Middle frontal gyrus (tissue), 1 donor: ENCODE measurements at regions not wholly inside any gene's neighbourhood (a gene's known extent, or its start where the extent isn't known, plus 50 kb on each side); places are given as distances from the start of the nearest gene placed in this dataset.
"Not testable (repeated sequence)": the region's sequence is repeated elsewhere in the genome, so short reads cannot be mapped to it uniquely, and the experiment has no call there.

Experiments
- DNase-seq: peaks from one replicate; pipeline ENCODE4 v3.0.0-alpha.2; 2015; ENCODE audit warnings: low spot score; ENCODE audit errors: extremely low spot score

GRCh38 chr2:238742664-238743063 is 105.2 kb upstream of the TWIST2 start:
- DNase-seq = no peak

GRCh38 chr2:238743243-238744065 is 104.4 kb upstream of the TWIST2 start:
- DNase-seq = no peak

- DNase-seq = no peak
Measured at GRCh38 chr2:238744951-238745350, 102.9 kb upstream of the TWIST2 start.

DNA sequence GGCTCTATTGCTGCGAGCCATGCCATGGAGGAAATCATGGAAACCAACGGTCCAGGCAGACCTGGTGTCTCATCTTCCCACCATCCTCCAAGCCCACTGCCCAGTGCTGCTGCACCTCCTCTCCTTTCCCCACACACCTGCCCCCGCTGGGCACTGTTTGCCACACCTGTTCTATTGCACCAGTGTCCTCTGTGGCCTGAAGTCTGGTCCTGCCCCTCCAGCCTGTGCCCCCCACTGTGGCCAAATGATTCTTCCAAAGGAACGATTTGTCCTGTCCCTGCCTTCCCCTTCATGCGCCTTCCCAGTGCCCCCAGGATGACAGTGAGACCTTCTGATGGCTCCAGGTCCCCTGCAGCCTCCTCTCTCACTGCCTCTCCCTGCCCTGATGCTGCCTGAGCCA is 101.9 kb upstream of the TWIST2 start:
- no peak for DNase-seq

GRCh38 chr2:238747114-238747513 is 100.8 kb upstream of the TWIST2 start:
- no peak for DNase-seq

- DNase-seq = no peak
Measured at GRCh38 chr2:238747557-238747956, 100.3 kb upstream of the TWIST2 start.

DNA sequence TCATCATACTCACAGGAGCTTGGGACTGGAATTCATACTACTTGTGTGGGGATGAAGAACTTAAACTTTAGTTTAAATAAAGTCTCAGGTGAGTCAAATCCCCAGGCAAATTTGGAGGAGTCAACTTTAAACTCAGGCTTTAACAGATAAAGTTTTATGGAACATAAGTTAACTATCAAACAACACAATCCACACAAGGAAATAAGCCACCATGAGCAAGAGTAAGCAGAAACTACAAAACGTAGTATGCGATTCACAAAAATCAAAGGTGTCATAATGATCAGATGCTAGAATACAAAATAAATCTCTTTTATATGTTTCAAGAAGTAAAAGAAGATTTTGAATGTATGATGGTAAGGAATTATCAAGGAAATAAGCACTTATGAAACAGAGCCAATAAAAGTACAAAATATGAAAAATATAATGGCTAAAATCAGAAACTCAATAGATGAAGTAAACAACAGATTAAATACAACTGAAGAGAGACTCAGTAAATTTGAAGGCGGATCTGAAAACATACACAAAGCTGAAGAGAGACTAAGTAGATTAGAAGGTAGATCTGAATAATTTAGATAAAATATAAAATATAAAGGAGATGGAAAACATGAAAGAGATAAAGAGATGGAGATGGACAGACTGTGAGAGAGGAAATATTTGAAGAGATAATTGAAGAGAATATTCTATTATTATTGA is 97.5 kb upstream of the TWIST2 start:
- no peak for DNase-seq

DNA sequence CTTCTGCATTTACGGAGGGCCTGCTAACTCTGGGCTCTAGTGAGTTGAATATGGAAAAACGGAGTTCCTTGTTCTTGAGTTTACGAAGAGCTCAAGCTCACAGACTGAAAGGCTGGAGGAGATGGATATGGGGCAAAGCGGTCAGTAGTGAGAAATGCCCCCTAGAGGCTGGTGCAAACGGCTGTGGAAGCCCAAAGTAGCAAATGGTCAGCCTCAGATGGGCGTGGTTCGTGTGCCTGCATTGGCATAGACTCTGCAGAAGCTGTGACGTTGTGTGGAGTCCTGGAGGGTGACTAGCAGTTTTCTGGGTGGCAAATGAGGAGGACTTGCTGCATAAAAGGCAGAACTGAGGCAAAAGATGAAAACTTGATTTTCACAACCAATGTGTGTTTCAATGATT is 93.6 kb upstream of the TWIST2 start:
- DNase-seq = no peak

DNA sequence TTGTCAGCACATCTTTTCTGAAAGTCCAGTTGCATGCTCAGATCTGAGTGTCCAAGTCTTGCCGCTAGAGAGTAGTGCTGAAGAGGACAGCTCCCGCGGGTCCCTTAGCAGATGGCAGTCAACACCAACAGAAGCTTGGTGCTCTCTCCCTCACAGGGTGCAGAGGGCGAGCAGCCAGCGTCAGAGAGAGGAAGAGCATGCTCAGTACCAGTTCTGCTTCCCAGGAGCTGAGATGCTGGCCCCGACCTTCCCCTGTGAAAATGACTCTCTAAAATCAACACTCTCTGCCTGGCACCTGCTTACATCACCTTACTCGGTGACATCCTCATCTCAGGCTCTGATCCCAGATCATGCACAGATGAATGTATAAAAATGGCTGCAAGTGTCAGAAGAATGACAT is 86.0 kb upstream of the TWIST2 start:
- DNase-seq = no peak

DNA sequence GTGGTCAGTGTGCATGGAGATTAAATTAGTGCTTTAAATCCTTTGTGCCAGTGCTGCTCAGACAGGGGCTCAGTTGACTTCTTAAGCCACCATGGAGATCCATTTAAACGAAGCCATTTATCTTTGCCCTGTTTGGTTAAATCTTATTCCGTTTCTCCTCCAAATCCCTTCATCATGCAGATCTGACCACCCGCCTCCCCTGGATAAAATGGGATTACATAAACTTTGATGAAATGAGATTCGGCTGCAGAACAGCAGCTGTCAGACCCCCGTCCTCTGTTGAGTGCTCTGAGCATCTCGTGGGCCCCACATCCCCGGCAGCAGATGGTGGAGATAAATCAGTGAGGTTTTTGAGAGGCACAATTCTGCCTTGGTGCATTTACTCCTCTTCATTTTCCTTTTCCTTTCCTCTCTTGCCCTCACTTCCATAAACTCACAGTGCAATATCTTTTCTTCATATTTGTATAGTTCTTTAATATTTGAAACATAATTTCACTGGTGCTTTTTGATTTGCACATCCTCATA is 84.4 kb upstream of the TWIST2 start:
- DNase-seq = no peak

GRCh38 chr2:238765590-238765989 is 82.3 kb upstream of the TWIST2 start:
- no peak for DNase-seq

- no peak for DNase-seq
Measured at GRCh38 chr2:238771218-238771617, 76.7 kb upstream of the TWIST2 start.

- peak; percentile 24 for DNase-seq
Measured at GRCh38 chr2:238771639-238772038, 76.2 kb upstream of the TWIST2 start.

GRCh38 chr2:238772635-238773297 is 75.1 kb upstream of the TWIST2 start:
- no peak for DNase-seq

DNA sequence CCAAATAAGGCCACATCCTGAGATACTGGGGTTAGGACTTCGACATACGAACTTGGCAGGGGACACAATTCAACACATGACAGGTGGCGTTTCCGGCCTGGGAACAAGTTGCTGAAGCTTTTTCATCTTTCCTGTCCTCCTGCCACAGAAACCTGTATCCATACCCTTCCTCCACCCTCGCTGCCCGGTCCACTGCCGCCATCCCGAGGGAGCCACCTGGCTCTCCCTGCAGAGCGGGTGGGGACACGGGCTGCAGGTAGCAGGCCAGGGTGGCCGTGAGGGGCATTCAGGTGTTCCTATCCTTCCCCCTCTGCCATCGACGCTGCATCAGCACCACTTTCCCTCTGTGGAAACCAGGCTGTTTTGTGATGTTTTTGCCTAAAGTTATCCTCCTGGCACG is 74.4 kb upstream of the TWIST2 start:
- DNase-seq = no peak

DNA sequence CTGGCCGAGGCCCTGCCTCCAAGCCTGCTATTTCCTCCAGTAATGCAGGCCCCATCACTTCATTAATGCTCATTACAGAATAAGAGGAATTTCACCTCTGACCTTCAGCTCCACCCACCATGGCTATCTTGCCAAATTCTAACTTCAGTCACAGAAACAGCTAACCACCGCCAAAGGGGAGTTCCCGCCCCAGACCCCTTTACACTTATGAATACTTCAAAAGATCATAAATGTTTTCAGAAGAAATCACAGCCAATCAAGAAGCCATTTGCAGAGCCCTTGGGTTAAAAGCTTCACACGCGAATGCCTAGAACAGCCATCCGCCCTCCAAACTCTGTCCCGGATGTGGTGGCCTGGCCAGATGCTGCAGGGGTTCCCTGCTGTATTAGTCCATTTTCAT is 73.8 kb upstream of the TWIST2 start:
- no peak for DNase-seq

DNA sequence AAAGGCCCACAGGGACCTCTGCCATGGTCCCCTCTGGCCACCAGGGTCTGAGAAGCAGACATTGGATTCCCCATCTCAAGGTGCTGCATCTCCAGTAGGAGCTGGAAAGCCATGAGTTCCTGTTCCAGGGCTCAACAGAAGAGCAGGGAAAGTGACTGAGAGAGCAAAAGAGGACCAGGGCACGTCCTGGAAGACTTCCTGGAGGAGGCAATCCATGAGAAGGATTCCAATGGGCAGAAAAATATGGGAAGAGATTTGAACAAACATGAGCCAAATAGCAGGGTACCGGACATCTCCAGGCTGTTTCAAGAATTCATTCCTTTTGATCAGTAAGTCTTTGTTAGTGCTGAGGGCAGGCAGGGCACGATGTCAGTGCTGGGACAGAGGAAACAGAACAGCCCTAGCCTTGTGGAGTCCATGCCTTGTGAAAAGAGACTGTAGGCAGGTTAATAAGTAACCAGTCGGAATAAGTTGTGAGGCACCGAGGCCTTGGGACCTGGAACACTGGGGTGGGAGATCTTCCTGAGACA is 72.8 kb upstream of the TWIST2 start:
- DNase-seq = no peak

DNA sequence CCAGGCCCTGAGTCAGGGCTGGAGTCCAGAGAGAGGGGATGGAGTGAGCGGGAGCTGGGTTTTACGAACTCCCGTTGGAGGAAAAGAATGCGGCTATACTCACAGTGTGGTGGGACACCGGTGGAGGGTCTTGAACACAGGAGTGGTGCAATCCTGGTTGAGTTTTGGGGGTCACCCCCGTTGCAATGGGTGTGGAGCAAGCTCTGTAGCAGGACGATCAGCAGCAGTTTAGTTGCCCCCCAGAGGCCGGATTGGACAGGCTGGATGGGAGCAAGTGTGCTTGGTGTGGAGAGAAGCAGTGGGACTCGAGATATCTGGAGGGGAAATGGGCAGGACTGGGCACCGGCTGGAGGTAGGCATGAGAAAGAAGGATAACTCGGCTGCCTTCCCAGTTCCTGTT is 72.3 kb upstream of the TWIST2 start:
- no peak for DNase-seq

DNA sequence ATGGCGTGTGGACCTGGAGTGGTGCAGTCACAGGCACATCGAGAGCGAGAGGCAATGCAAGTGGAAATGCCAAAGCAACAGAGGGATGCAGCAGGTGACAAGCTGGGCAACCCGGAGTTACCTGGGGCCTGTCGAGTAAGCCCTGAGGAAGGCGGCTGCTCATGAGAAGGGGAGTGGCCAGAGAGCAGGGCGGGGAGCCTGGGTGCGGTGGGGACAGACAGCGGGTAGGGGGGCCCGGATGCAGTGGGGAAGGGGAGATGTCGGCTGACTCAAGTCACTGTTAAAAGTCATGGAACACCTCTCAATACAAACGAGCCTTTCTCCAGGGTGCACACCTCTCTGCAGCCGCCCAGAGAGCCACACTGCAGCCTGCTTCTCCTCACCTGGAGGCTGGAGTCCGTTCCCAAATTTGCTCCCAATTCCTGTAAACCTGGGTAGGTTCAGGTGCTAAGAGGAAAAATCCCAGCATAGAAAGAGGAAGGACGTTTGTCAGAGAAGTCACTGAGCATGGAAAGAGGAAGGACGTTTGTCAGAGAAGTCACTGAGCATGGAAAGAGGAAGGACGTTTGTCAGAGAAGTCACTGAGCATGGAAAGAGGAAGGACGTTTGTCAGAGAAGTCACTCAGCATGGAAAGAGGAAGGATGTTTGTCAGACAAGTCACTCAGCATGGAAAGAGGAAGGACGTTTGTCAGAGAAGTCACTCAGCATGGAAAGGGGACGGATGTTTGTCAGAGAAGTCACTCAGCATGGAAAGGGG is 71.7 kb upstream of the TWIST2 start:
- no peak for DNase-seq

- not testable (repeated sequence) for DNase-seq
Measured at GRCh38 chr2:238776761-238777046, 71.2 kb upstream of the TWIST2 start.

GRCh38 chr2:238777369-238778067 is 70.4 kb upstream of the TWIST2 start:
- DNase-seq = no peak
